ENCODE measurements at regions not wholly inside any gene's neighbourhood (a gene's known extent, or its start where the extent isn't known, plus 50 kb on each side); places are given as distances from the start of the nearest gene placed in this dataset.

DNA sequence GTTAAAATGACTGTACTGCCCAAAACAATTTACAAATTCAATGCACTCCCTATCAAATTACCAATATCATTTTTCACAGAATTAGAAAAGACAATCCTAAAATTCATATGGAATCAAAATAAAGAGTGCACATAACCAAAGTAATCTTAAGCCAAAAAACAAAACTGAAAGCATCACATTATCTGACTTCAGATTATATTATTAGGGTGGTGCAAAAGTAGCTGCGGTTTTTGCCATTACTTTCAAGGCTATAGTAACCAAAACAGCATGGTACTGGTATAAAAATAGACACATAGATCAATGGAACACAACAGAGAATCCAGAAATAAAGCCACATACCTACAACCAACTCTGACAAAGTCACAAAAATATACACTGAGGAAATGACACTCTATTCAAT lies 396.6 kb downstream of the EIPR1 start:
- H3K4me3 ChIP-seq (ENCODE audit: low read depth in 1 of 3, low read length in 3 of 3), result no peak overlapping the region
- no peak for TF ChIP-seq REST (IDR thresholded peaks at IDR 0.05)
- no peak for TF ChIP-seq EGR1 (IDR thresholded peaks at IDR 0.05; ENCODE audit: low read depth in 2 of 2)
- no peak for TF ChIP-seq FOXA2 (IDR thresholded peaks at IDR 0.05)
- no peak for TF ChIP-seq MAX (IDR thresholded peaks at IDR 0.05)
- TF ChIP-seq HNF4G (IDR thresholded peaks at IDR 0.05), result no peak
- TF ChIP-seq ZBTB33 (IDR thresholded peaks at IDR 0.05), result no peak
- TF ChIP-seq ATF3 (IDR thresholded peaks at IDR 0.05), result no peak
- no peak for TF ChIP-seq RAD21 (IDR thresholded peaks at IDR 0.05)
- TF ChIP-seq FOXA1 (IDR thresholded peaks at IDR 0.05), result no peak
- no peak for TF ChIP-seq SP1 (IDR thresholded peaks at IDR 0.05)
- TF ChIP-seq, protein P1, sequence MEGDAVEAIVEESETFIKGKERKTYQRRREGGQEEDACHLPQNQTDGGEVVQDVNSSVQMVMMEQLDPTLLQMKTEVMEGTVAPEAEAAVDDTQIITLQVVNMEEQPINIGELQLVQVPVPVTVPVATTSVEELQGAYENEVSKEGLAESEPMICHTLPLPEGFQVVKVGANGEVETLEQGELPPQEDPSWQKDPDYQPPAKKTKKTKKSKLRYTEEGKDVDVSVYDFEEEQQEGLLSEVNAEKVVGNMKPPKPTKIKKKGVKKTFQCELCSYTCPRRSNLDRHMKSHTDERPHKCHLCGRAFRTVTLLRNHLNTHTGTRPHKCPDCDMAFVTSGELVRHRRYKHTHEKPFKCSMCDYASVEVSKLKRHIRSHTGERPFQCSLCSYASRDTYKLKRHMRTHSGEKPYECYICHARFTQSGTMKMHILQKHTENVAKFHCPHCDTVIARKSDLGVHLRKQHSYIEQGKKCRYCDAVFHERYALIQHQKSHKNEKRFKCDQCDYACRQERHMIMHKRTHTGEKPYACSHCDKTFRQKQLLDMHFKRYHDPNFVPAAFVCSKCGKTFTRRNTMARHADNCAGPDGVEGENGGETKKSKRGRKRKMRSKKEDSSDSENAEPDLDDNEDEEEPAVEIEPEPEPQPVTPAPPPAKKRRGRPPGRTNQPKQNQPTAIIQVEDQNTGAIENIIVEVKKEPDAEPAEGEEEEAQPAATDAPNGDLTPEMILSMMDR (IDR thresholded peaks at IDR 0.05; ENCODE audit: low read depth, low read length, missing input control), result no peak
- TF ChIP-seq TAF1 (conservative IDR thresholded peaks at IDR 0.05), result no peak
- no peak for TF ChIP-seq GABPA (IDR thresholded peaks at IDR 0.05 in 1 of 2, conservative IDR thresholded peaks at IDR 0.05 in 1 of 2)
- TF ChIP-seq JUND (IDR thresholded peaks at IDR 0.05), result no peak
- no peak for TF ChIP-seq HNF4A (conservative IDR thresholded peaks at IDR 0.05)
- TF ChIP-seq YY1 (IDR thresholded peaks at IDR 0.05), result no peak
- H3K4me1 ChIP-seq (ENCODE audit: control insufficient read depth in 4 of 4, insufficient read depth in 4 of 4, low read length in 3 of 4), result no peaks in the 10 kb centered on the region
- peaks cover 0 to 6% (median 0%) of the 10 kb centered on the region in 4 donors for H3K9me3 ChIP-seq (ENCODE audit: control insufficient read depth in 4 of 4, low read length in 3 of 4)
- H3K27me3 ChIP-seq (ENCODE audit: control insufficient read depth in 4 of 4, insufficient read depth in 4 of 4, low read length in 3 of 4), result no peaks in the 10 kb centered on the region
- H3K9ac ChIP-seq (ENCODE audit: low read depth in 1 of 2, low read length in 2 of 2), result no peak overlapping the region
- no peak for DNase-seq (ENCODE audit: low spot score)
- H3K36me3 ChIP-seq (ENCODE audit: control insufficient read depth in 4 of 4, insufficient read depth in 3 of 4, low read depth in 1 of 4, low read length in 3 of 4), result no peaks in the 10 kb centered on the region
- 75% methylated on average over 1 of the region's 1 CpG for WGBS
- H3K27ac ChIP-seq (ENCODE audit: low read depth in 1 of 2, low read length in 2 of 2), result no peak overlapping the region

- H3K36me3 ChIP-seq (ENCODE audit: control insufficient read depth in 4 of 4, insufficient read depth in 3 of 4, low read depth in 1 of 4, low read length in 3 of 4), result no peaks in the 10 kb centered on the region
These were observed 402.6 kb downstream of the EIPR1 start for GRCh38 chr2:2974982-2975381.

More at GRCh38 chr2:2974982-2975381, 402.6 kb downstream of the EIPR1 start:
- no peak overlapping the region for H3K9ac ChIP-seq (ENCODE audit: low read depth in 1 of 2, low read length in 2 of 2)
- WGBS, result 71% methylated on average over 2 of the region's 2 CpGs
- H3K9me3 ChIP-seq (ENCODE audit: control insufficient read depth in 4 of 4, low read length in 3 of 4), result peaks cover 0 to 6% (median 3%) of the 10 kb centered on the region in 4 donors
- no peak for TF ChIP-seq RXRA (IDR thresholded peaks at IDR 0.05)
- TF ChIP-seq HNF4G (IDR thresholded peaks at IDR 0.05), result no peak
- TF ChIP-seq EGR1 (IDR thresholded peaks at IDR 0.05; ENCODE audit: low read depth in 2 of 2), result no peak
- no peak for DNase-seq (ENCODE audit: low spot score)
- H3K4me3 ChIP-seq (ENCODE audit: low read depth in 1 of 3, low read length in 3 of 3), result no peak overlapping the region
- H3K4me1 ChIP-seq (ENCODE audit: control insufficient read depth in 4 of 4, insufficient read depth in 4 of 4, low read length in 3 of 4), result no peaks in the 10 kb centered on the region
- H3K27ac ChIP-seq (ENCODE audit: low read depth in 1 of 2, low read length in 2 of 2), result no peak overlapping the region
- H3K27me3 ChIP-seq (ENCODE audit: control insufficient read depth in 4 of 4, insufficient read depth in 4 of 4, low read length in 3 of 4), result peaks cover 0 to 5% (median 0%) of the 10 kb centered on the region in 4 donors

Data from liver (tissue), 8 donors.